Thyroid gland (tissue), 4 donors: ENCODE measurements at regions not wholly inside any gene's neighbourhood (a gene's known extent, or its start where the extent isn't known, plus 50 kb on each side); places are given as distances from the start of the nearest gene placed in this dataset.

Experiments used
- DNase-seq, 2 donors: peaks; one replicate each; pipeline ENCODE4 v3.0.0-alpha.2; 2019
- H3K27ac ChIP-seq, 3 donors: fragments of 200-600 bp; sonication (generic); 1 replicate in 2 of 3; 2 replicates in 1 of 3; pipeline ENCODE4 v1.5.1; 2016 to 2019; ENCODE audit warnings: mild to moderate bottlenecking in 1 of 3, moderate library complexity in 1 of 3
- H3K27me3 ChIP-seq: fragments of 200-600 bp; sonication (generic); one replicate; pipeline ENCODE4 v1.5.1; 2019
- H3K36me3 ChIP-seq, 2 donors: fragments of 200-600 bp; sonication (generic); one replicate each; pipeline ENCODE4 v1.5.1; 2016 to 2019
- H3K4me1 ChIP-seq, 2 donors: fragments of 200-600 bp; sonication (generic); one replicate each; pipeline ENCODE4 v1.5.1; 2017 to 2019
- H3K4me3 ChIP-seq, 3 donors: fragments of 200-600 bp; sonication (generic); replicated peaks in 1 of 3; 1 replicate in 2 of 3; 2 replicates in 1 of 3; pipeline ENCODE4 v1.5.1; 2016; ENCODE audit warnings: mild to moderate bottlenecking in 1 of 3
- H3K9me3 ChIP-seq: fragments of 200-600 bp; sonication (generic); one replicate; pipeline ENCODE4 v1.5.1; 2017
- CTCF ChIP-seq, 6 experiments: fragments of 200-600 bp in 3 of 6; fragments of 450-650 bp in 3 of 6; sonication (generic) in 3 of 6; IDR thresholded peaks; one replicate each; pipeline ENCODE4 v1.5.1; 2016 to 2019; ENCODE audit warnings: antibody characterized with exemption in 6 of 6, mild to moderate bottlenecking in 2 of 6, inconsistent platforms in 1 of 6, moderate library complexity in 1 of 6
- POLR2A ChIP-seq, 2 donors: fragments of 450-650 bp; IDR thresholded peaks; one replicate each; pipeline ENCODE4 v1.6.1; 2017; ENCODE audit warnings: antibody characterized with exemption in 2 of 2, mild to moderate bottlenecking in 2 of 2, moderate library complexity in 1 of 2
- WGBS, 2 donors: methylation state at CpG; one replicate each; pipeline ENCODE4 v1.1.5; 2017; 5-methylcytosine and 5-hydroxymethylcytosine counted together
- intact Hi-C: fragments of 100-400 bp; cut with DNase I; formaldehyde crosslinking; loops from one replicate; pipeline ENCODE4 v1.15.1; 2023

- intact Hi-C loops: no loop called here
- TF ChIP-seq POLR2A (IDR thresholded peaks at IDR 0.05): no peak
- no peak for TF ChIP-seq CTCF (IDR thresholded peaks at IDR 0.05)
- Histone ChIP-seq H3K4me1 (no peaks in the 10 kb centered on the region), H3K4me3 (no peak overlapping the region), H3K36me3 (no peaks in the 10 kb centered on the region), H3K27ac (no peak overlapping the region), H3K9me3 (no peaks in the 10 kb centered on the region), H3K27me3 (no peaks in the 10 kb centered on the region)
- 93 to 97% methylated on average over 1 of the region's 1 CpG for WGBS, 2 donors
- DNase-seq: no peak
Observed at GRCh38 chr1:244287726-244288125, 164.0 kb downstream of the ADSS2 start.

GRCh38 chr1:244288663-244289062 is 163.0 kb downstream of the ADSS2 start:
- WGBS, 2 donors: 93 to 100% methylated on average over 1 of the region's 1 CpG
- DNase-seq: no peak
- TF ChIP-seq POLR2A (IDR thresholded peaks at IDR 0.05): no peak
- TF ChIP-seq CTCF (IDR thresholded peaks at IDR 0.05): no peak
- intact Hi-C loops: no loop called here
- H3K4me1 ChIP-seq: no peaks in the 10 kb centered on the region
- H3K9me3 ChIP-seq: no peaks in the 10 kb centered on the region
- no peaks in the 10 kb centered on the region for H3K27me3 ChIP-seq
- H3K27ac ChIP-seq: no peak overlapping the region
- H3K36me3 ChIP-seq: no peaks in the 10 kb centered on the region
- H3K4me3 ChIP-seq: no peak overlapping the region

- no peak for DNase-seq
- H3K4me1 ChIP-seq: no peaks in the 10 kb centered on the region
- WGBS, 2 donors: 81 to 86% methylated on average over 11 of the region's 11 CpGs
Observed at GRCh38 chr1:244289991-244290785, 161.5 kb downstream of the ADSS2 start.

GRCh38 chr1:244291236-244292201 is 160.2 kb downstream of the ADSS2 start:
- H3K4me3 ChIP-seq: no peak overlapping the region
- no peaks in the 10 kb centered on the region for H3K27me3 ChIP-seq
- no peak for DNase-seq
- no peak overlapping the region for H3K27ac ChIP-seq
- TF ChIP-seq POLR2A (IDR thresholded peaks at IDR 0.05) (no peak), CTCF (IDR thresholded peaks at IDR 0.05) (no peak)
- no peaks in the 10 kb centered on the region for H3K36me3 ChIP-seq
- no peaks in the 10 kb centered on the region for H3K4me1 ChIP-seq
- no peaks in the 10 kb centered on the region for H3K9me3 ChIP-seq
- 89 to 93% methylated on average over 16 of the region's 16 CpGs for WGBS, 2 donors
- intact Hi-C loops: no loop called here

More at GRCh38 chr1:244289991-244290785, 161.5 kb downstream of the ADSS2 start:
- no peaks in the 10 kb centered on the region for H3K9me3 ChIP-seq
- intact Hi-C loops: no loop called here
- H3K27me3 ChIP-seq: no peaks in the 10 kb centered on the region
- no peak for TF ChIP-seq CTCF (IDR thresholded peaks at IDR 0.05)
- no peaks in the 10 kb centered on the region for H3K36me3 ChIP-seq
- H3K4me3 ChIP-seq: no peak overlapping the region
- H3K27ac ChIP-seq: no peak overlapping the region
